ENCODE measurements at regions not wholly inside any gene's neighbourhood (a gene's known extent, or its start where the extent isn't known, plus 50 kb on each side); places are given as distances from the start of the nearest gene placed in this dataset.
A peak's percentile ranks its signal among the peaks of the same experiment; 100 is the strongest.

DNA sequence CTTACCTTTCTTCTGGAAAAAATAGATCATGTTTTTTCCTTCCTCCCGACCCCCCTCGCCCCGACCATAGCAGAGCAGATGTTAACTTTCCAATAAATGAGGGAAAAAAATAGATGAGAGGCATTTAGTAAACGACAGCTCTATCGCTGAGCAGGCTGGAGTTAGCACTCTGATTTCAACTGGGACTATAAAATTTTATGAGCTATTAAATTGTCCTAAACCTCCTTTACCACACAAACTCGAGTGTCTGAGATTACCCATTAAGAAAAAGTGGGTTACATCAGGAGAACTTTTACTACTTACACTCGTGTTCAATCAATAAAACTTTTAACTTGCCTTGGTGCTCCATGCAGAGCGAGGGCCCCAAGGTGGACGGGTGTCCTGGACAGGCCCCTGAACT, 59.8 kb upstream of the RNU6ATAC start:
- no peaks in the 10 kb centered on the region for H3K36me3 Mint-ChIP-seq (ENCODE audit: low read depth)
- no peak overlapping the region for H3K27ac Mint-ChIP-seq
- no peak for ATAC-seq
- DNase-seq: no peak
- H3K4me3 Mint-ChIP-seq: no peak overlapping the region
- no peaks in the 10 kb centered on the region for H3K9me3 Mint-ChIP-seq
- H3K27me3 Mint-ChIP-seq: no peaks in the 10 kb centered on the region
- no peaks in the 10 kb centered on the region for H3K4me1 Mint-ChIP-seq

DNA sequence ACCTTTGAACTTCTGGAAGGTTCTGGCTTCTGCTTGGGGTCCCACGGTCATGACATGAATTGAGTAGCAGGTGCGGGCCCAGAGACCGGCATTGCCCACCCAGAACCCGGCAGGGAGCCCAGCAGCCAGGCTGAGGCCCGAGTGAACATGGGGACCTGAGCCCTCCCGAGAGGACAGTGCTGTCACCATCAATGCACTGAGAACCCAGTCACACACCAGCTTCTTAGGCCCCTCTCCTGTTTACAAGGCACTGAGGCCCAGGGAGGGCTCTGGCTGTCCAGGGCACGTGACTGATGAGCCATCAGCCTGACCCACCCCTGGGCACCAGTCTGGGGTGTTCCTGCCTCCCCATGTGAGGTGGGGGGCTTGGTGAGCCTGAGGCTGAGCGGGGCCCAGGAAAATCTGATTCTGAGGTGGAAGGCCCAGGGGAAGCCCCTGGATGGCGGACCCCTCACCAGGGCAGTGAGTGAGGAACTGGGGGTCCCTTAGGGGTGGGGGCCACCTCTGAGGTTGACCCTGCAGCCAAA, 60.3 kb upstream of the RNU6ATAC start:
- H3K27ac Mint-ChIP-seq: no peak overlapping the region
- no peaks in the 10 kb centered on the region for H3K27me3 Mint-ChIP-seq
- H3K4me3 Mint-ChIP-seq: no peak overlapping the region
- no peaks in the 10 kb centered on the region for H3K36me3 Mint-ChIP-seq (ENCODE audit: low read depth)
- DNase-seq (no peak), ATAC-seq (no peak)
- H3K9me3 Mint-ChIP-seq: no peaks in the 10 kb centered on the region
- no peaks in the 10 kb centered on the region for H3K4me1 Mint-ChIP-seq

DNA sequence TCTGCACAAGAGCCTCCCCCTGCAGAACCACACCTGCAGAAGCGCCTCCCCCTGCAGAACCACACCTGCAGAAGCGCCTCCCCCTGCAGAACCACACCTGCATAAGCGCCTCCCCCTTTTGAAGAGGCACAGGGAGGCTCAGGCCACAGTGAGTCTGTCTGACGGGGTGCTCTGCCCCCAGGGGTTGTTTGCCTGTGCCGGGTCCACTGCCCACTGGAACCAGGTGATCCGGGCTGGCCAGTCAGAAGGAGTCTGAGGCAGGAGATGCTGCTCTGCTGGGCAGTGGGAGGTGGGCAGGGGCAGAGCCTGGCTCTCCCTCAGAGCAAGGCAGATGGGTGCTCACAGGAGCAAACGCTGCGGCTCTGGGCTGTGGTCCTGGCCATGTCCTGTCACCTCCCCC, 60.8 kb upstream of the RNU6ATAC start:
- H3K9me3 Mint-ChIP-seq: no peaks in the 10 kb centered on the region

DNA sequence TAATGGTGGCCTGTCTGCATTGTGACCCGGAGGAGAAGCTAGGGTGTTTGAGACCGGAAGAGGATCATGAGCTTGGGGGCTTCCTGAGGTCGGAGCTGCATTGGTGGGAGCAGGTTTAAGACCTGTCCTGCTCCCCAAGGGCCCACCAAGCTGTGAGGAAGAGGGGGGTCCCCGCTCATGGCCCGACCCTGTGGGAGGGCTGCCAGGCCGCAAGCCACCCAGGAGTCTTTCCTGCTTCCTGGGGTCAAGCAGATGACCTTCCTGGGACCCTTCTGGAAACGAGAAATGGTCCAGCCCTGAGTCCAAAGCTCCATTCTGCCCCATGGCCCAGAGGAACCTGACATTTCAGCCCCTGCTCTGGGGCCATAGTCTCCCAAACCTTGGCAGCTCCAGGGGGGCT, 61.5 kb upstream of the RNU6ATAC start:
- ATAC-seq: no peak
- H3K4me1 Mint-ChIP-seq: no peaks in the 10 kb centered on the region
- H3K36me3 Mint-ChIP-seq (ENCODE audit: low read depth): no peaks in the 10 kb centered on the region
- DNase-seq: no peak
- H3K9me3 Mint-ChIP-seq: no peaks in the 10 kb centered on the region
- no peak overlapping the region for H3K27ac Mint-ChIP-seq
- H3K27me3 Mint-ChIP-seq: no peaks in the 10 kb centered on the region
- no peak overlapping the region for H3K4me3 Mint-ChIP-seq

More for the DNA sequence above, 60.8 kb upstream of the RNU6ATAC start:
- Mint-ChIP-seq H3K36me3 (ENCODE audit: low read depth) (no peaks in the 10 kb centered on the region), H3K4me3 (no peak overlapping the region), H3K4me1 (no peaks in the 10 kb centered on the region), H3K27ac (no peak overlapping the region), H3K27me3 (no peaks in the 10 kb centered on the region)
- DNase-seq (no peak), ATAC-seq (no peak)

DNA sequence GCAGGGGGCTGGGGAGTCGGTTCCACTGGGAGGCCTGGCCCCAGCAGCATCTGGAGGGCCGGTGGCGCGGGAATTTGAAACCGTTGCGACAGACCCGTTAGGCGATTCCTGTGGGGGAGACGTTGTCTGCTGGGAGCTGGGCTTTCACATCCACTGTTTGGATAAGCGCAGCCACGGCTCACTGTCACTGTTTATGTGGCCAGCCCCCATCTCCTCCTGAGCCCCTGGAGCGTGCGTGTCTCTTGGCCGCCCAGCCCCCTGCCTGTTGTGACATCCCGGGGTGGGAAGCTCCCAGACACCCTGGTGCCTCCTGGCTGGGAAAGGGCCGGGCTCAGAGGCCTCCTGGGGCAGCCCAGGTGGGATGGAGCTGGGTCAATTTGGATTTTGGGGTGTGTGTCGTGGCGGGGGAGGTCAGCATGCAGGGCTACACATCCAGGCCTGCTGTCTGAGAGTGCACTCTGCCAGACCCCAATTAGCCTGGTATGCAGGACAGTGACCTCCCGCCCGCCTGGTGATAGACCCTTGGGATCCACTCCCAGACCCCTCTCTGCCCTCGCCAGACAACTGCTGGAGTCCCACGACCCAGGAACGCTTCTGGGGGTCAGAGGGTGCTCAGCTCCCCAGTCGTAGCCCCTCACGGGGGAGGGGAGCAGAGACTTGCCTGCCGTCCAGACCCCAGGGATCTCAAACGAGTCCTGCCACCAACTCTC, 62.0 kb upstream of the RNU6ATAC start:
- Mint-ChIP-seq H3K4me3 (no peak overlapping the region), H3K27me3 (no peaks in the 10 kb centered on the region), H3K36me3 (ENCODE audit: low read depth) (no peaks in the 10 kb centered on the region), H3K9me3 (no peaks in the 10 kb centered on the region), H3K4me1 (no peaks in the 10 kb centered on the region), H3K27ac (no peak overlapping the region)
- DNase-seq (no peak), ATAC-seq (no peak)

DNA sequence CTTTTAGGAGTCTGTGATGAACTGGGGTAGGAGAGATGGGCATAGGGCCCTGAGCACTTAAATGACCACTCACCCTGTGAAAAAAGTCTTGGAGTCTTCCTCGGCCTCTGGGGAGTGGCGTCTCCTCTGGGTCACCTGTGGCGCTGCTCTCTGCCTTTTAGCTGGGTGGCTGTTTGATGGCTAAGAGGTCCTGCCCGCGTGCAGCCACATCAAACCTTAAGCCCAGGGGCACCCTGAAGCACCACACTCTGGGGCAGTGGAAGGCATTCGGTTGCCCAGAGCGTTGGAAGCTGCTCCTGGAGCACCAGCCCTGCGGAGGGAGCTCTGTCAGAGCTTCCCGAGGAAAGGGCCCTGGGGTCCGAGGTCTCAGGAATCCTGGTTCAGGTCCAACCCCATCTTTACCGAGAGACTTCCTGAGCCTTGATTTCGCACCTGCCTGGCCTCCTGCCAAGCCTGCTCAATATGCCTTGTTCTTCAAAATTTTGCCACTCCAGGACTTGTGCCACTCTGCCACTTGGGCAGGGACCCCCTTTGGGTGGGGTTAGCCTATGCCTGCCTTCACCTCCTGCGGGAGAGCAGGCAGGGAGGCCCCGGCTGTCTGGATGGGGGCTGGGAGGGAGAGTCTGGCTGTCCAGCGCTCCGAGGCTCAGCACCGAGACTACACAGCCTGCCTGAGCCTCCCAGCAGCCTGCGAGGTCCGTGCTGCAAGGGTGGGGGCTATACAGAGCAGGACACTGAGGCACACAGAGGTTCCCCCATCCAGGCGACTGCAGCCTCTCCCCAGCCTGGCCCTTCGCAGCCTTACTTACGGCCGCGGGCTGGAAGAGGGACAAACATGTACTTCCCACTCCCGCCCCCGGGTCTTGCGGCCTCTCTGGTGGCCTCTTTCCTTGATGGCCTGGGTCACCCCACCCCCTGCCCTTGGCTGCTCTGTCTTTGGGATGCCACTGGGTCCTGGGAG, 63.4 kb upstream of the RNU6ATAC start:
- no peak overlapping the region for H3K4me3 Mint-ChIP-seq
- no peak for DNase-seq
- H3K36me3 Mint-ChIP-seq (ENCODE audit: low read depth): no peaks in the 10 kb centered on the region
- no peaks in the 10 kb centered on the region for H3K9me3 Mint-ChIP-seq
- ATAC-seq: no peak
- H3K27ac Mint-ChIP-seq: no peak overlapping the region
- H3K27me3 Mint-ChIP-seq: no peaks in the 10 kb centered on the region
- no peaks in the 10 kb centered on the region for H3K4me1 Mint-ChIP-seq

DNA sequence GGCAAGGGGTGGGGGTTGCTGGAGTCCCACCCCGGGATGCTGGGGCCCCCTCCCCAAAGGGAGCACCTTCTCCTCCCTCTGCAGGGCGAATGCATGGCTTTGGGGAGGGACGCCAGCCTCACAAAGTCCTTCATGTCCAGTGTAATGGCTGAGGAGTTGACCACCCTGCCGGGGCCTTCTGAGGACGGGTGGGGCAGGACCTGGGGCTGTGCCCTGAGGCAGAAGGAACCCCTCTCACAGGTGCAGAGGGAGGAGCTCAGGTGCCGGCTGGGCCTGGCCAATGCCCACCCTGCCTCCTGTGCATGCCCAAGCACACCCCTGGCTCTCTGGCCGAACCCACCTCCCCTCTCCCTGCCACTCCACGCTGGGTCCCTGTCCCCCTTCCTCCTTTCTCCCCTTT, 64.3 kb upstream of the RNU6ATAC start:
- DNase-seq: no peak
- no peaks in the 10 kb centered on the region for H3K9me3 Mint-ChIP-seq
- H3K4me1 Mint-ChIP-seq: no peaks in the 10 kb centered on the region
- H3K27ac Mint-ChIP-seq: no peak overlapping the region
- no peaks in the 10 kb centered on the region for H3K36me3 Mint-ChIP-seq (ENCODE audit: low read depth)
- H3K27me3 Mint-ChIP-seq: peaks cover 3% of the 10 kb centered on the region
- no peak for ATAC-seq
- no peak overlapping the region for H3K4me3 Mint-ChIP-seq

DNA sequence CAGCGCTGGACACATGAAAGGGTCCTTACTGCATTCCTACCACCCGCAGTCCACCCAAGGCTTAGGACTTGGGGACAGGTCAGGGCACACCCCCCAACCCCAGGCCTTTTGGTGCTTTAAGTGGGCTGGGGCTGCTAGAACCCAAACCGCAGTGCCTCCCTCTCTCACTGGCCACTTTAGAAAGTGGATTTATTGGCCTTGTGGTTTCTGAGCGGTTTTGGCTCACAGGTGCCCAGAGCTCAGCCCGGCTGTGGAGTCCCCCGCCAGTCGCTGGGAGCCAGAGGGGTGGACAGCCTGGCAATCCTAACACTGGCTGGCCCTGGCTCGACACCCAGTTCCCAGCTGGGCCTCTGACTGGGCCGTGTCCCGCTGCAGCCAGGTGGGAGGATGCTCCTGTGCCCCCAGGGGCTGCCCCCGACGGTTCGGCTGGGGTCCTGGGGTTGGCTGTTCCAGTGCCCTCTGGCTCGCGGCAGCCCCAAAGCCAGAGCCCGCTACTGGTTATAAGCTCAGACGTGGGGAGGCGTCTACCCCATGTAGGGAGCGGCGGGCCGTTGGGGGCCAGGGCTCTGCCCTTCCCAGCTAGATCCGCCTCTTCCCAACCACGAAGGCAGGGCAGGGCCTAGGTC, 65.2 kb upstream of the RNU6ATAC start:
- Mint-ChIP-seq H3K36me3 (ENCODE audit: low read depth) (no peaks in the 10 kb centered on the region), H3K27ac (no peak overlapping the region), H3K27me3 (peaks cover 3% of the 10 kb centered on the region), H3K9me3 (no peaks in the 10 kb centered on the region), H3K4me1 (no peaks in the 10 kb centered on the region), H3K4me3 (no peak overlapping the region)
- no peak for DNase-seq
- no peak for ATAC-seq

DNA sequence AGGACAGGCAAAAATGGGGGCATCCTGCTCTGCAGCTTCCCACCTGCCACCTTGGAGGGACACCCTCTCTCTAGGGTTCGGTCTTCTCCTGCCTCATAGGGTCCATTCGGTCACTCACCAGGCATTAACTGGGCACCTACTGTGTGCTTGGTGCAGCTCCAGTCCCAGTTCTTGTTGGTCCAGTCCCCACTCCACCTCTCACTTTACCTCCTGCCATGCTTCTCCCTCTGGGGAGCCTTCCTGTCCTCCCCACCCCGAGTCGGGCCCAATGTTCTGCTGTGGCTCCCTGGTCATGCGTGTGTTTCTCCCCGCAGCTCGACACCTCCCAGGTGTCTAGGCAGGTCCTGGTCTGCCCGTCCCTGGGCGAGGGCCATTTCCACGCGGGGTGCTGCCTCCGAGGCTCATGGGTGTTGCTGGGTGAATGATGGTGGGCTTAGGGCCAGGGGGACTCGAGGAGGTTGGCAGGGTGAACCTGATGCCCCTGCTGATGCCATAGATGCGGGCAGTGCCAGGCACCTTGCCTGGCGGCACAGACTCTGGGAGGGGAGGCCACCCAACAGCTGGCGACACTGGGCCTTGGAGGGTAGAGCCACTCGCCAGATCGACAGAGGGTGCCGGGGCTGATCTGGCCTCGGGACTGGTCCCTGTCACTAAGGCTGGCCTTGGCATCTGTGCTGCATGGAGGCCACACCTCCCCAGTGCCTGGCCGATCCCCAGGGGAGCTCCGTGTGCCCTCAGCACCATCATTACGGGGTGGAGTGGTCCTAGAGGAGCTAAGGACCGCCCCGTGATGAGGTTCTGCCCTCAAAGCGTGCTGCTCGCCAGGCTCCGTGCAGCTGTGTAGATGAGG, 66.0 kb upstream of the RNU6ATAC start:
- Mint-ChIP-seq H3K9me3 (no peaks in the 10 kb centered on the region), H3K36me3 (ENCODE audit: low read depth) (no peaks in the 10 kb centered on the region), H3K4me1 (no peaks in the 10 kb centered on the region), H3K27ac (no peak overlapping the region), H3K27me3 (peaks cover 3% of the 10 kb centered on the region), H3K4me3 (no peak overlapping the region)
- DNase-seq: no peak
- ATAC-seq: peak; percentile 4

DNA sequence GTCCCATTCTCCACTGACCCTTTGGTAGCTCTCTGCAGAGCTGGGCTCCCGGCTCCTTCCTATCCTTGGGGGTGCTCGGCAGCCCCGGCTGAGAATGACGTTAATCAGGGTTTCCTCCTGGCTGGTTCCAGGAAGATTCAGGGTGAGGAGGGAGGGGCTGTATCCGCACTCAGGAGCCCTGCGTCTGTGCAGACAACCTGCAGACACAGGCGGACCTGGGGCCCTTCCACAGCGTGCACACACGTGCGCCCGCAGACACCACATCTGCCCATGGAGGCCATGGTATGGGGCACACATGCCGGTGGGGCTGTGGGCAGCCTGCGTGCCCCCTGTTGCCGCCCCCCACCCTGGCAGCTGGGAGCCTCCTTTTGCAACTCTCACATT, 66.6 kb upstream of the RNU6ATAC start:
- no peak overlapping the region for H3K4me3 Mint-ChIP-seq
- H3K9me3 Mint-ChIP-seq: no peaks in the 10 kb centered on the region
- no peaks in the 10 kb centered on the region for H3K36me3 Mint-ChIP-seq (ENCODE audit: low read depth)
- no peak for DNase-seq
- H3K27ac Mint-ChIP-seq: no peak overlapping the region
- no peaks in the 10 kb centered on the region for H3K4me1 Mint-ChIP-seq
- ATAC-seq: no peak
- peaks cover 3% of the 10 kb centered on the region for H3K27me3 Mint-ChIP-seq

DNA sequence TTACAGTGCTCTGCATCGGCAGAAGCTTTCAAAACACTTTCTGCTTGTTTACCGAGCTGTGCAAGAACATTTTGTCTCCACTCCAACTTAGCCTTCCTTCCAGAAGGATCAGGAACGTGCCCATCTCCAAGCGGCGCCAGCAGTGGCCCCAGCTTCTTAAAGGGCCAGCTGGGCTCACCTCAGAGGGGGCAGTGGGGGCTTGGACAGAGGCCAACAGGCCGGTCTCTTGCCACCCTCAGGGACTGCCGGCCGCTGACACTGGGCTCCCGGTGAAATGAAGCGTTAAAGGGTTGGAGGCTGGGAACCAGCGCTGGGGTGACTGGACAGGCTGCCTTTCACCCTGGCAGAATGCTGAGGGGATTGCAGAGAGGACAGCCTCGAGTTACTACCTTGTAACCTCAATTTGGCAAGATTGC, 67.0 kb upstream of the RNU6ATAC start:
- peaks cover 3% of the 10 kb centered on the region for H3K27me3 Mint-ChIP-seq

DNA sequence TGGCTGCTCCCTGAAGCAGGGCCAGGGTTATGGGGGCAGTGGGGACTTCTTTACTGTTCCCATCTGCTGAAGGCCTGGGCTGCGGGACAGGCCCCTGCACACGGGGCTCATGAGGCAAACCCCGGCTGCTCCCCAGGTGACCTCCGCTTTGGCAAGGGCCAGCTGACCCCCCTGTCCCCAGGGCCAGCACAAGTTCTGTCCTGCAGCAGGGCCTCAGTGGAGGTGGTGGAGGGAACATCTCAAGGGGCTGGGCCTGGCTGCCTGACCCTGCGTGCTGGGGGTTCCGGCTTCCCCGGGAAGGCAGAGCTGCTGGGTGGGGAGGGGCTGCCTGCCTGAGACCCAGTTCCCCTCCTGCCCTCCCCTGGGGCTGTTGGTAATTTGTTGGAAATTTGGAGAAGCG, 67.4 kb upstream of the RNU6ATAC start:
- no peak overlapping the region for H3K27ac Mint-ChIP-seq
- ATAC-seq (no peak), DNase-seq (no peak)
- H3K4me3 Mint-ChIP-seq: no peak overlapping the region
- peaks cover 3% of the 10 kb centered on the region for H3K27me3 Mint-ChIP-seq
- no peaks in the 10 kb centered on the region for H3K4me1 Mint-ChIP-seq
- no peaks in the 10 kb centered on the region for H3K9me3 Mint-ChIP-seq
- H3K36me3 Mint-ChIP-seq (ENCODE audit: low read depth): no peaks in the 10 kb centered on the region

More for the DNA sequence above, 67.0 kb upstream of the RNU6ATAC start:
- Mint-ChIP-seq H3K9me3 (no peaks in the 10 kb centered on the region), H3K4me3 (no peak overlapping the region), H3K36me3 (ENCODE audit: low read depth) (no peaks in the 10 kb centered on the region), H3K4me1 (no peaks in the 10 kb centered on the region), H3K27ac (no peak overlapping the region)
- no peak for ATAC-seq
- DNase-seq: no peak

DNA sequence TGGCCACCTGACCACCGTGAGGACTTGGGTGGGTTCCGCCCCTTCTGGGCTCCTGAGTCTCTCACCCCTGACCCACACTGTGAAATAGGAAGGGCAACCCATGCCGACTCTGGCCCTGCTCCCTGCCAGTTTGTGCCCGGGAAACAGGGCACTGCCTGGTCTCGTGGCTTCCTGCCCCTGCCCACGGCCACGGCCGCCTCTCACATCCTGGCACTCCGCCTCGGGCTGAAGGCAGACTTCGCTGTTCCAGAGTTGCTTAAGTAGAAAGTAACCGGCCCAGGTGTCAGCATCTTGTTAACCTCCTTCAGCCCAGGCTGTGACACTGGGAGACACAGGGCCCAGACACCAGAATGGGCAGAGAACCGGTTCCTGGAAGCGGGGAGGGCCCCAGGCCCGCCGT, 68.7 kb upstream of the RNU6ATAC start:
- Mint-ChIP-seq H3K27ac (no peak overlapping the region), H3K36me3 (ENCODE audit: low read depth) (no peaks in the 10 kb centered on the region), H3K4me3 (no peak overlapping the region), H3K4me1 (no peaks in the 10 kb centered on the region), H3K9me3 (no peaks in the 10 kb centered on the region), H3K27me3 (peaks cover 3% of the 10 kb centered on the region)
- DNase-seq (no peak), ATAC-seq (no peak)

All from activated naive CD8-positive, alpha-beta T cell treated with anti-CD3 and anti-CD28 coated beads, Interleukin-2, amount 50 U/mL, for 24 hours (primary cell).